H9 (cell line): ENCODE measurements at regions not wholly inside any gene's neighbourhood (a gene's known extent, or its start where the extent isn't known, plus 50 kb on each side); places are given as distances from the start of the nearest gene placed in this dataset.

Source experiments
- DNase-seq: peaks from one replicate; pipeline ENCODE4 v3.0.0-alpha.2; 2017
- H2AFZ ChIP-seq: one replicate; pipeline ENCODE4 v1.6.1; 2013; ENCODE audit warnings: mild to moderate bottlenecking, low read length, control low read depth, moderate library complexity
- H2AK5ac ChIP-seq: 2 replicates; pipeline ENCODE4 v1.6.1; 2013; ENCODE audit warnings: low read length, control low read depth, mixed read lengths; ENCODE audit not compliant: insufficient read length
- H2BK120ac ChIP-seq: one replicate; pipeline ENCODE4 v1.6.1; 2013; ENCODE audit warnings: low read depth, mild to moderate bottlenecking, low read length, control low read depth, inconsistent platforms; ENCODE audit not compliant: poor library complexity, severe bottlenecking
- H2BK12ac ChIP-seq: 2 replicates; pipeline ENCODE4 v1.6.1; 2013; ENCODE audit warnings: low read length, control low read depth, mixed read lengths, low read depth; ENCODE audit not compliant: insufficient read length
- H2BK15ac ChIP-seq: 2 replicates; pipeline ENCODE4 v1.6.1; 2013; ENCODE audit warnings: low read depth, low read length, control low read depth
- H2BK20ac ChIP-seq: one replicate; pipeline ENCODE4 v1.6.1; 2013; ENCODE audit warnings: low read depth, mild to moderate bottlenecking, low read length, control low read depth, inconsistent platforms; ENCODE audit not compliant: poor library complexity, severe bottlenecking
- H2BK5ac ChIP-seq: 2 replicates; pipeline ENCODE4 v1.6.1; 2013; ENCODE audit warnings: low read length, control low read depth, mixed read lengths; ENCODE audit not compliant: insufficient read length
- H3K14ac ChIP-seq: 2 replicates; pipeline ENCODE4 v1.6.1; 2013; ENCODE audit warnings: low read length, control low read depth; ENCODE audit not compliant: insufficient read depth
- H3K18ac ChIP-seq: 2 replicates; pipeline ENCODE4 v1.6.1; 2013; ENCODE audit warnings: low read depth, mild to moderate bottlenecking, mixed read lengths, low read length, control low read depth; ENCODE audit not compliant: insufficient read length
- H3K23ac ChIP-seq: 2 replicates; pipeline ENCODE4 v1.6.1; 2013; ENCODE audit warnings: low read length, control low read depth, mixed read lengths, low read depth; ENCODE audit not compliant: insufficient read length
- H3K23me2 ChIP-seq: 2 replicates; pipeline ENCODE4 v1.6.1; 2013; ENCODE audit warnings: low read depth, mild to moderate bottlenecking, mixed read lengths, low read length, control low read depth; ENCODE audit not compliant: insufficient read length, poor library complexity, severe bottlenecking
- H3K27ac ChIP-seq: 2 replicates; pipeline ENCODE4 v1.5.1; 2013; ENCODE audit warnings: low read length, control low read depth, mixed read lengths, low read depth; ENCODE audit not compliant: insufficient read length
- H3K27me3 ChIP-seq: 2 replicates; pipeline ENCODE4 v1.6.1; 2013; ENCODE audit warnings: low read length, control low read depth, inconsistent platforms; ENCODE audit not compliant: insufficient read depth
- H3K4ac ChIP-seq: 2 replicates; pipeline ENCODE4 v1.6.1; 2013; ENCODE audit warnings: low read depth, mild to moderate bottlenecking, control low read depth, inconsistent platforms, low read length, moderate library complexity
- H3K4me1 ChIP-seq: 2 replicates; pipeline ENCODE4 v1.6.1; 2013; ENCODE audit warnings: low read length, control low read depth, inconsistent platforms; ENCODE audit not compliant: insufficient read depth
- H3K4me2 ChIP-seq: 2 replicates; pipeline ENCODE4 v1.6.1; 2013; ENCODE audit warnings: low read length, control low read depth, mixed read lengths; ENCODE audit not compliant: insufficient read length, insufficient read depth
- H3K56ac ChIP-seq: 2 replicates; pipeline ENCODE4 v1.6.1; 2013; ENCODE audit warnings: low read depth, mild to moderate bottlenecking, mixed read lengths, low read length, control low read depth; ENCODE audit not compliant: insufficient read length
- H3K79me1 ChIP-seq: 2 replicates; pipeline ENCODE4 v1.6.1; 2013; ENCODE audit warnings: low read depth, mild to moderate bottlenecking, moderate library complexity, low read length, control low read depth, inconsistent platforms; ENCODE audit not compliant: insufficient read depth, poor library complexity, severe bottlenecking
- H3K79me2 ChIP-seq: 2 replicates; pipeline ENCODE4 v1.6.1; 2013; ENCODE audit warnings: low read length, control low read depth, inconsistent platforms; ENCODE audit not compliant: insufficient read depth
- H3K9ac ChIP-seq: 2 replicates; pipeline ENCODE4 v1.6.1; 2013; ENCODE audit warnings: low read length, control low read depth, mixed read lengths; ENCODE audit not compliant: insufficient read length; ENCODE audit errors: extremely low read depth
- H3K9me3 ChIP-seq: one replicate; pipeline ENCODE4 v1.6.1; 2013; ENCODE audit warnings: low read depth, low read length, inconsistent platforms; ENCODE audit not compliant: control insufficient read depth
- H3T11ph ChIP-seq: one replicate; pipeline ENCODE4 v1.6.1; 2013; ENCODE audit warnings: mild to moderate bottlenecking, low read length, control low read depth, inconsistent platforms
- H4K20me1 ChIP-seq: one replicate; pipeline ENCODE4 v1.6.1; 2013; ENCODE audit not compliant: control insufficient read depth, insufficient read length, insufficient read depth
- H4K5ac ChIP-seq: 2 replicates; pipeline ENCODE4 v1.6.1; 2013; ENCODE audit warnings: low read depth, mild to moderate bottlenecking, mixed read lengths, low read length, control low read depth; ENCODE audit not compliant: insufficient read length
- H4K8ac ChIP-seq: replicated peaks from 2 replicates; pipeline ENCODE4 v1.6.1; 2013; ENCODE audit warnings: low read length, control low read depth, mixed read lengths, low read depth; ENCODE audit not compliant: insufficient read length
- H4K91ac ChIP-seq: 2 replicates; pipeline ENCODE4 v1.6.1; 2013; ENCODE audit warnings: low read depth, mild to moderate bottlenecking, moderate library complexity, mixed read lengths, low read length, control low read depth; ENCODE audit not compliant: insufficient read length
- H3K27ac Mint-ChIP-seq, 3 experiments: 2 replicates in 2 of 3; 3 replicates in 1 of 3; pipeline ENCODE4 v1.8.0; 2020 to 2021; ENCODE audit warnings: mixed read lengths in 3 of 3, mild to moderate bottlenecking in 1 of 3, moderate library complexity in 1 of 3
- H3K27me3 Mint-ChIP-seq: 2 replicates; pipeline ENCODE4 v1.8.0; 2021; ENCODE audit warnings: low read depth, mild to moderate bottlenecking, moderate library complexity, mixed read lengths
- H3K36me3 Mint-ChIP-seq, 3 experiments: 2 replicates in 2 of 3; 3 replicates in 1 of 3; pipeline ENCODE4 v1.8.0; 2020 to 2021; ENCODE audit warnings: low read depth in 3 of 3, mixed read lengths in 3 of 3; ENCODE audit not compliant: insufficient read depth in 1 of 3
- H3K4me1 Mint-ChIP-seq, 2 experiments: 2 replicates each; pipeline ENCODE4 v1.8.0; 2020; ENCODE audit warnings: mixed read lengths in 2 of 2
- H3K4me3 Mint-ChIP-seq, 2 experiments: 2 replicates in 1 of 2; 3 replicates in 1 of 2; pipeline ENCODE4 v1.8.0; 2020 to 2021; ENCODE audit warnings: mild to moderate bottlenecking in 2 of 2, mixed read lengths in 2 of 2, moderate library complexity in 1 of 2
- H3K9me3 Mint-ChIP-seq, 2 experiments: 2 replicates in 1 of 2; 3 replicates in 1 of 2; pipeline ENCODE4 v1.8.0; 2020; ENCODE audit warnings: mild to moderate bottlenecking in 2 of 2, mixed read lengths in 2 of 2, moderate library complexity in 1 of 2
- CTCF ChIP-seq: fragments of 200-600 bp; sonication (generic); conservative IDR thresholded peaks from 3 replicates; pipeline ENCODE4 v1.8.0; 2021; ENCODE audit warnings: antibody characterized with exemption, mild to moderate bottlenecking
- WGBS: extraction: QIAGEN DNeasy Blood & Tissue Kit; methylation state at CpG from one replicate; pipeline ENCODE4 v1.1.7; 2013; ENCODE audit warnings: missing lambda C conversion rate, low lambda C conversion rate, mixed read lengths; ENCODE audit not compliant: insufficient read length; ENCODE audit errors: extremely low coverage; 5-methylcytosine and 5-hydroxymethylcytosine counted together

- no peaks in the 10 kb centered on the region for H3K23me2 ChIP-seq
- H4K5ac ChIP-seq, result no peak overlapping the region
- no peaks in the 10 kb centered on the region for H3K4me1 ChIP-seq
- H3K27ac Mint-ChIP-seq, result no peak overlapping the region; a peak in 1 of 7 replicates
- WGBS, result no CpG with 5 or more reads among the region's 4 CpGs
- H2BK15ac ChIP-seq, result no peak overlapping the region
- H3K18ac ChIP-seq, result no peak overlapping the region
- no peaks in the 10 kb centered on the region for H3K79me2 ChIP-seq
- H4K8ac ChIP-seq, result no peak overlapping the region
- no peak overlapping the region for H3K9ac ChIP-seq
- no peak overlapping the region for H3K4ac ChIP-seq
- H3K23ac ChIP-seq, result no peak overlapping the region
- H3K56ac ChIP-seq, result no peak overlapping the region
- H2BK120ac ChIP-seq, result no peak overlapping the region
- H2BK12ac ChIP-seq, result no peak overlapping the region
- H2AFZ ChIP-seq, result no peak overlapping the region
- no peak overlapping the region for H3K14ac ChIP-seq
- H4K91ac ChIP-seq, result no peak overlapping the region
- no peak overlapping the region for H3K27ac ChIP-seq
- TF ChIP-seq CTCF, result no peak
- H4K20me1 ChIP-seq, result no peaks in the 10 kb centered on the region
- H3K27me3 ChIP-seq, result no peaks in the 10 kb centered on the region
- H3K9me3 Mint-ChIP-seq, result no peaks in the 10 kb centered on the region
- H3K4me2 ChIP-seq, result no peak overlapping the region
- no peaks in the 10 kb centered on the region for H3K9me3 ChIP-seq
- no peak overlapping the region for H2AK5ac ChIP-seq
- H3T11ph ChIP-seq, result no peak overlapping the region
- no peaks in the 10 kb centered on the region; the same call in 1 of the 2 replicates for H3K27me3 Mint-ChIP-seq
- no peaks in the 10 kb centered on the region for H3K36me3 Mint-ChIP-seq
- no peak overlapping the region for H2BK20ac ChIP-seq
- H3K79me1 ChIP-seq, result no peaks in the 10 kb centered on the region
- H3K4me3 Mint-ChIP-seq, result no peak overlapping the region
- H2BK5ac ChIP-seq, result no peak overlapping the region
- peaks cover 39% of the 10 kb centered on the region in 2 experiments for H3K4me1 Mint-ChIP-seq
- no peak for DNase-seq
Measured at GRCh38 chr4:27316176-27316575, 455.5 kb downstream of the STIM2 start.
